ENCODE measurements at regions not wholly inside any gene's neighbourhood (a gene's known extent, or its start where the extent isn't known, plus 50 kb on each side); places are given as distances from the start of the nearest gene placed in this dataset.

DNA sequence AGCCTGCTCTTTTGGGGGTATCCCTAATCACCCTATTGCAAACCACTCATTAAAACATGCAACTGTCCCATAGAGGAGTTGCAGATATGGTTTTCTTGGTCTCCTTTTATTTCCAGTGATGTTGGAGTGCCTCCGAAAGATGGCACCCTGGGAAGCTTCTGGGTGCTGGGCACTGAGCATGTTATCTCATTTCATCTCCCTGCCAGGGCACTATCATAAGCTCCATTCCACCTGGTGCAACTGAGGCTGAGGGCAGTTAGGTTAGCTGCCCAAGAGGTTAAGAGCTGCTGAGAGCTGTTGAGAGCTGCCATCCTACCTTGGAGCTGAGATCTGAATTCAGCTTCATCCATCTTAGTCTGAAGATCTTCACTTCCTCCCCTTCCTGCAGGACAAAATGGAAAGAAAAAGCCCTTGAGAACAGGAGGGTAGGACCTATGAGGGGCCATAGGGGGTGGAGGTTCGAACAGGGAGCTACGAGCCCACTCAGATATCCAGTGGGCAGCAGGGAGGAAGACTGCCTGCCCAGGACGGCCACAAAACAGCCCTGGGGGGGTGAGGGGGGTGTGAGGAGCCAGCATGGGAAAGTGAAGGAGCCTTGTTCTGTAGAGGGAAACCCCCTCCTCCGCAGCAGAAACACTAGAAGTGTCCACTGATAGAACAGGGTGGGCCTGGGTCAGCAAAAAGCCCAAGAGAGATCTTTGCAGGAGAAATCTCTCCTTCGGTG, 202.5 kb downstream of the ZFP36L2 start:
- BruUV-seq (replicated peaks): no TSS peak
- POLR2A ChIA-PET (ENCODE audit: low non-redundant PET): interaction anchor here (0.6 kb wide), 1 partner anchor 490 kb away, joined by 3 read pairs; no protein-coding TSS in a partner anchor
- Histone ChIP-seq H3K27ac (ENCODE audit: low read depth, low read length, poor library complexity, severe bottlenecking) (no peak overlapping the region), H3K9me3 (ENCODE audit: low read depth, low read length, poor library complexity, severe bottlenecking) (no peaks in the 10 kb centered on the region), H3K36me3 (ENCODE audit: insufficient read depth, low read length, poor library complexity, severe bottlenecking) (no peaks in the 10 kb centered on the region), H3K4me3 (ENCODE audit: low read depth, low read length, poor library complexity, severe bottlenecking) (no peak overlapping the region), H3K27me3 (replicated peaks; ENCODE audit: insufficient read depth, low read depth, low read length, poor library complexity) (no peaks in the 10 kb centered on the region), H3K4me1 (ENCODE audit: insufficient read depth, low read length, poor library complexity, severe bottlenecking) (no peaks in the 10 kb centered on the region)
- no peak for DNase-seq (ENCODE audit: low spot score)
- TF ChIP-seq EZH2 (IDR thresholded peaks at IDR 0.05; ENCODE audit: borderline replicate concordance, low read depth, low read length, poor library complexity, severe bottlenecking): no peak
- TF ChIP-seq, protein P1, sequence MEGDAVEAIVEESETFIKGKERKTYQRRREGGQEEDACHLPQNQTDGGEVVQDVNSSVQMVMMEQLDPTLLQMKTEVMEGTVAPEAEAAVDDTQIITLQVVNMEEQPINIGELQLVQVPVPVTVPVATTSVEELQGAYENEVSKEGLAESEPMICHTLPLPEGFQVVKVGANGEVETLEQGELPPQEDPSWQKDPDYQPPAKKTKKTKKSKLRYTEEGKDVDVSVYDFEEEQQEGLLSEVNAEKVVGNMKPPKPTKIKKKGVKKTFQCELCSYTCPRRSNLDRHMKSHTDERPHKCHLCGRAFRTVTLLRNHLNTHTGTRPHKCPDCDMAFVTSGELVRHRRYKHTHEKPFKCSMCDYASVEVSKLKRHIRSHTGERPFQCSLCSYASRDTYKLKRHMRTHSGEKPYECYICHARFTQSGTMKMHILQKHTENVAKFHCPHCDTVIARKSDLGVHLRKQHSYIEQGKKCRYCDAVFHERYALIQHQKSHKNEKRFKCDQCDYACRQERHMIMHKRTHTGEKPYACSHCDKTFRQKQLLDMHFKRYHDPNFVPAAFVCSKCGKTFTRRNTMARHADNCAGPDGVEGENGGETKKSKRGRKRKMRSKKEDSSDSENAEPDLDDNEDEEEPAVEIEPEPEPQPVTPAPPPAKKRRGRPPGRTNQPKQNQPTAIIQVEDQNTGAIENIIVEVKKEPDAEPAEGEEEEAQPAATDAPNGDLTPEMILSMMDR (conservative IDR thresholded peaks at IDR 0.05; ENCODE audit: low read depth, low read length): no peak
- CTCF ChIA-PET: interaction anchor here (0.6 to 1.4 kb wide), 6 partner anchors 13 to 561 kb away, joined by 3 to 12 read pairs (median 6); no protein-coding TSS in a partner anchor
- intact Hi-C loops (cut with micrococcal nuclease; ENCODE audit: unreplicated experiment): loop anchor here (1.0 to 5.0 kb wide), 2 partner anchors 198 to 460 kb away; no protein-coding TSS in a partner anchor

DNA sequence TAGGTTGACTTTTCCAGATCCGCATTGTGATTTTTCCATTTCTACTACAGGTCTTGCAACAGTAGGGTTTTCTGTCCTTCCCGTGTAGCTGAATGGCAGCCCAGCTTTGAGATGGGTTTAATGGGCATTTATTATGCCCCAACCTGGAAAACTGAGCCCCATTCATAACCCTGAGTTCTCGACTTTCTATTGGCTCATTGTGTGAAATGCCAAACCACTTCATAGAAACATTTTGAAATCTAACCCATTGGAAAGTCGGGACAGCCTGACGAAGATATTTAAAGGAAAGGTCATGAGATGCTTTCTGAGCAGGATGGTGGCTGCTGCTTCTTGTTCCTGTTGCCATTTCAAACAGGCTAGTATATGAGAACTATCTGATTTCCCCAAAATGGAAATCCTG, 203.5 kb downstream of the ZFP36L2 start:
- ChIA-PET POLR2A (ENCODE audit: low non-redundant PET) (no interaction called here), CTCF (no interaction called here)
- H3K9me3 ChIP-seq (ENCODE audit: low read depth, low read length, poor library complexity, severe bottlenecking): no peaks in the 10 kb centered on the region
- TF ChIP-seq, protein P1 (conservative IDR thresholded peaks at IDR 0.05; ENCODE audit: low read depth, low read length): no peak
- TF ChIP-seq EZH2 (IDR thresholded peaks at IDR 0.05; ENCODE audit: borderline replicate concordance, low read depth, low read length, poor library complexity, severe bottlenecking): no peak
- no peaks in the 10 kb centered on the region for H3K36me3 ChIP-seq (ENCODE audit: insufficient read depth, low read length, poor library complexity, severe bottlenecking)
- BruUV-seq (replicated peaks): no TSS peak
- H3K27ac ChIP-seq (ENCODE audit: low read depth, low read length, poor library complexity, severe bottlenecking): no peak overlapping the region
- H3K27me3 ChIP-seq (replicated peaks; ENCODE audit: insufficient read depth, low read depth, low read length, poor library complexity): no peaks in the 10 kb centered on the region
- no peak overlapping the region for H3K4me3 ChIP-seq (ENCODE audit: low read depth, low read length, poor library complexity, severe bottlenecking)
- DNase-seq (ENCODE audit: low spot score): no peak
- no peaks in the 10 kb centered on the region for H3K4me1 ChIP-seq (ENCODE audit: insufficient read depth, low read length, poor library complexity, severe bottlenecking)
- intact Hi-C loops (cut with micrococcal nuclease; ENCODE audit: unreplicated experiment): loop anchor here (5.0 kb wide), 1 partner anchor 199 kb away; no protein-coding TSS in a partner anchor

DNA sequence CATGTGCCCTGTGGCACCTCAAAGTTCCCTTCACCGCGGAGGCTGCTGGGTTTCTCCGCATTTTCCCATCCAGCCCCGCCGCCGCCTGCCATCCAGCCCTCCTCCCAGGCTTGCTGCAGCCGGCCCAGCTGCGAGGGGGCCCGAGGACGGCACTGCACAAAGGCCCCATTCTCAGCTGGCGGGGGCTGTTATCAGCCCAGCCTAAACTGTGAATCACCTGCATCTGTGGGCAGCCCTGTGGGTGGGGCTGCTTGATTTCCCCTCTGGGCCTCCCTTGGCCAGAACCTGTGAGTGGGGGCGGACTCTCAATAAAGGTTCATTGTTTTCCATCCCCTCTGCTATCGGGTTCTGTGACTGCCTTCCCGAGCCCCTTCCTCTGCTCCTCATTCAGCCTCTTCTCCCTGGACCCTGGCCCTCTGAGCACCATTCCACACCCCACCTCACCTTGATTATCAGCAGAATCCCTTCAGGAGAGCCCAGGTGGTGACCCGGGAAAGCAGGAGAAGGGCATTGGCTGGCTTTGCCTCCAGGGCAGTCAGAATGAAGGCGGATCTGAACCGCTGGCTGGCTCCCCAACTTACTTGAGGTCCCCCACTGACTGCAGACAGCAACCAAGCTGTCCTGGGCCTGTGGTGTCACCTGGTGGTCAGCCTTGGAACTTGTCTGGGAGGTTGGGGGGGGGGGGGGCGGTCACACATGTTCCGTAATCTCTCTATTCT, 204.5 kb downstream of the ZFP36L2 start:
- no peak for TF ChIP-seq EZH2 (IDR thresholded peaks at IDR 0.05; ENCODE audit: borderline replicate concordance, low read depth, low read length, poor library complexity, severe bottlenecking)
- TF ChIP-seq, protein P1 (conservative IDR thresholded peaks at IDR 0.05; ENCODE audit: low read depth, low read length): peak; percentile 31; the same call in 1 of the 2 replicates
- no peaks in the 10 kb centered on the region for H3K9me3 ChIP-seq (ENCODE audit: low read depth, low read length, poor library complexity, severe bottlenecking)
- no peaks in the 10 kb centered on the region for H3K4me1 ChIP-seq (ENCODE audit: insufficient read depth, low read length, poor library complexity, severe bottlenecking)
- no peak overlapping the region for H3K27ac ChIP-seq (ENCODE audit: low read depth, low read length, poor library complexity, severe bottlenecking)
- intact Hi-C loops (cut with micrococcal nuclease; ENCODE audit: unreplicated experiment): loop anchor here (5.0 kb wide), 1 partner anchor 200 kb away; no protein-coding TSS in a partner anchor
- BruUV-seq (replicated peaks): no TSS peak
- H3K27me3 ChIP-seq (replicated peaks; ENCODE audit: insufficient read depth, low read depth, low read length, poor library complexity): no peaks in the 10 kb centered on the region
- ChIA-PET POLR2A (ENCODE audit: low non-redundant PET) (no interaction called here), CTCF (interaction anchor here (0.6 kb wide), 1 partner anchor 1084 kb away, joined by 9 read pairs; no protein-coding TSS in a partner anchor)
- no peak overlapping the region for H3K4me3 ChIP-seq (ENCODE audit: low read depth, low read length, poor library complexity, severe bottlenecking)
- DNase-seq (ENCODE audit: low spot score): no peak
- no peaks in the 10 kb centered on the region for H3K36me3 ChIP-seq (ENCODE audit: insufficient read depth, low read length, poor library complexity, severe bottlenecking)
